HG02759 (cell line): ENCODE measurements at regions not wholly inside any gene's neighbourhood (a gene's known extent, or its start where the extent isn't known, plus 50 kb on each side); places are given as distances from the start of the nearest gene placed in this dataset.
"Not testable (repeated sequence)": the region's sequence is repeated elsewhere in the genome, so short reads cannot be mapped to it uniquely, and the experiment has no call there.

Source experiments
- ATAC-seq: cut with Tn5 transposase; IDR thresholded peaks from one replicate; pipeline ENCODE4 v1.9.1; 2021; ENCODE audit warnings: mild to moderate bottlenecking, moderate library complexity; ENCODE audit not compliant: unreplicated experiment

- no peak for ATAC-seq
Observed at GRCh38 chr2:146579147-146579930, 1265.5 kb upstream of the ACVR2A start.

- no peak for ATAC-seq
Observed at GRCh38 chr2:146576339-146577111, 1268.3 kb upstream of the ACVR2A start.

DNA sequence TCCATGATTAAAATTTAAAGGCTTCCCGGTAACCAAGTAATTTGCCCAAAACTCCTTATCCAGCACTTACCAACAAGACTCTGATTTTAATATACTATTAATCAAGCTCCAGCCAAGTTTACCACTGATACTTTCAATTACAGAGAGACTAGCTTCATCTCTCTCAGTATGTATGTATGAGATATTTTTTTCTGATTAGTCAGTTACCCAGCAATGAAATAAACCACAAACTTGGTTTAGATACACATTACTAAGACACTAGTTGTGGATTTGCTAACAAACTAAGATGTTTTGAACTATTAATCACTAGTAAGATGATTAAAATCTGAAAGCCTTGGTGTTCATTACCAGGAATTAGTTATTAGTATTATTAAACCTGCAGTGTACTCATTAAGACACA lies 1272.2 kb upstream of the ACVR2A start:
- ATAC-seq: no peak

DNA sequence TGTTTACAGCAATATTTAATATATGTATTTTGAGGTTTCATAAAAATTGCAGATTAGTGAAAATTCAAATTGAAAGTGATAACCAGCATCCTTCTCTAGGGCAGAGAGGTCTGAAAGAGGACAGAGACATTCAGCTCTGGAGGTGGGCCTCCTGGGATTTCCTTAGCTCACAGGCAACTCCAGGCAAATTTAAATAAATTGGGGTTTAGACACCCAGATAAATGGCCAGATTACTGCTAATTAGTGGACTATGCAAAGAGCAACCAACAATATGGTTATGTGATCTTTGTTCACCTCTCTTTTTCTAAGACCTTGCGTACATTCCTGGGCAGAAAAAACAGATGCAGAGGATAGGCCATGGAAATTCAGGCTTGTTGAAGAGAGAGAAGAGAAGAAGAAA lies 1282.8 kb upstream of the ACVR2A start:
- ATAC-seq: no peak

DNA sequence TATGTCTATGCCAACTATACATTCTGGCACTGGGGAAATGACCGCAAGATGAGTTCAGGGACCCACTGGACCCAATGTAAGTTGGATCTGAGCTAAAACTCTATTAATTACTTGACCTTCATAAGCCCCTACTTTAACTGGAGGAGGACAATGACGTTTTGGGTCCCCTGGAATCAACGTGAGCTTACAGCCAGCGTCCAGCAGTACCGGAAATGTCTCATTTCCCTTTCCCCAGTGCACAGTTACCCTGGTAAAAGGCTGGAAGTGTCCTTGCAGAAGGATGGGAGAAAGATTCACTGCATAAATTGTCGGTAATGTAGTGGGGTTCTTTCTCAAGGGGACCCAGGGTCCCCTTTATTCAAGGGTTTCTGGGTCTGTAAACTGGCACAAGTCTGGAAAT lies 1297.6 kb upstream of the ACVR2A start:
- no peak for ATAC-seq

GRCh38 chr2:146544701-146545100 lies 1300.1 kb upstream of the ACVR2A start:
- ATAC-seq: no peak

GRCh38 chr2:146541896-146542295 lies 1302.9 kb upstream of the ACVR2A start:
- ATAC-seq: no peak

DNA sequence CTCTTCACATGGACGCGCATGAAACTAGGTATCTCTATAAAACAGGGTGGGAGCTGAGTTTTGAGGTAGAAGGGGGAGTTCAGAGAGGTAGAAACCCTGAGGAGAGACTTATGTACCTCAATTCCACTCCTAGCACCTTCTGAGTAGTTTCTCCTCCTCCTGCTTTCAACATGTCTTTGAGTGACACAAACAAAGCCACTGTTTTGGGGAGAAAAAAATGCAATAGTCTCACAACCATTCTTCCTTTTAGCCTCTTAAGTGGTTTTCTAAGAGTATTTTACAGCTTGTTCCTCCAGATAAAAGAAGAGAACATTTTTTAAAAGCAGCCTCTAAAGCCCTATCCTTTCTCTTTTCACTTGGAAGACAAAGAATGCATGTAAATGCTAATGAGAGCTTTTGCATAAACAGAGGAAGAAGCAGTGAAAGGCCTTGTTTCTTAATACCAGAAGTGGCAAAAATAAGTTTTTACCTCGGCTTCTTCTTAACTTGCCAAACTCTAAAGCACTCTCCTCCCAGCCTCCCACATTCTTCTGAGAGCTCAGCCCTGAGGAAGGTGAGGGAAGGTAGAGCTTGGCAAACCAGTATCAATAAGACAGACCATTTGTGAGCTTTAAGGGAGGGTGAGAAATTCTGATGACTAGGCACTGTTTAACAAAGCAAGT lies 1304.4 kb upstream of the ACVR2A start:
- no peak for ATAC-seq

GRCh38 chr2:146539739-146540138 lies 1305.1 kb upstream of the ACVR2A start:
- ATAC-seq: not testable (repeated sequence)

DNA sequence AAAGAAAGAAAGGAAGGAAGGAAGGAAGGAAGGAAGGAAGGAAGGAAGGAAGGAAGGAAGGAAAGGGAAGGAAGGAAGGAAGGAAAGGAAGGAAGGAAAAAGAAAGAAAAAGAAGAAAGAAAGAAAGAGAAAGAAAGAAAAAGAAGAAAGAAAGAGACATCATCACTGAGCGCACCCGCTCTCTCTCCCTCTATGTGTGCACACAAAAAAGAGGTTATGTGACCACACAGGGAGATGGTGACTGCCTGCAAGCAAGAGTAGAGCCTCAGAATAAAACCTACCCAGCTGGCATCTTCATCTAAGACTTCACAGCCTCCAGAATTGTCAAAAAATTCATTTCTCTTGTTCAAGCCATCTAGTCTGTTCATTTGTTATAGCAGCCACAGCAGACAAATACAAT lies 1307.4 kb upstream of the ACVR2A start:
- no peak for ATAC-seq

DNA sequence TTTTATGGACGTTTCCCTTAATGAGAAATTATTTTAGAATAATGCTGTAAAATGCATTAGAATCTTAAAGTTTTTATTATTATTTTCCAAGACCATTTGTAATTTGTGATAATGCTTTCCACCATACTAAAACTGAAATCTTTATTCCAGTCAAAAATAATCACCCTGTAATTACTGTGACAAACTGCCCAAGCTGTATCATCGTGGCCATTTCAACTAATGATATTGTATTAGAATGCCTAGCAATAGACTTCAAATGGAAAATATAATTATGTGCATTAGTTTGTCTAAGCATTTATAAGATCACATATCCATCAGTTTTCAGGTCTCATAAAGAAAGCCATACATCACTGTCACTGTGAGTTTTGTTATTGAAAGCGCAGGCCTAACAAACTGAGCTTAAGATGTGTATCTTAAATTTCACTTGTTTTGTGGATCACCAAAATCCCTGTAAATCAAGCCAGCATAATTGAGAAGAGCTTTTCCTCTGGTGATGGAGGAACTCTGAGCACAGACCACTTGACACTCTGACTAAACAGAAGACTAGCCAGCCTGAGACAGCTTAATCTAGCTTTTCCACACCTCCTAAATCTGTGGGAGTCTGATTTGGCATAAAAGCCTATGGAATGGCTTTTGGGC lies 1312.2 kb upstream of the ACVR2A start:
- no peak for ATAC-seq

- no peak for ATAC-seq
Observed at GRCh38 chr2:146532009-146532408, 1312.8 kb upstream of the ACVR2A start.

- no peak for ATAC-seq
Observed at GRCh38 chr2:146530886-146531285, 1313.9 kb upstream of the ACVR2A start.

DNA sequence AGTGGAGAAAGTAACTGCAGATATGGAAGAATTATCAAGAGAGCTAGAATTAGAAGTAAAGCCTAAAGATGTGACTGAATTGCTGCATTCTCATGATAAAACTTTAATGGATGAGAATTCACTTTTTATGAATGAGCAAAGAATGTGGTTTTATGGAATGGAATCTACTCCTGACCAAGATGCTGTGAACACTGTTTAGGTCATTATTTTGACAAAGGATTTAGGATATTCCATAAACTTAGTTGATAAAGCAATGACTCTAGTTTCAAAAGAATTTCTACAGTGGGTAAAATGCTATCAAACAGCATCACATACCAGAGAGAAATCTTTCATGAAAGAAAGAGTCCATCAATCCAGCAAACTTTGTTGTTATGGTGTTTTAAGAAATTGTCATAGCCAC lies 1317.7 kb upstream of the ACVR2A start:
- ATAC-seq: no peak

- ATAC-seq: no peak
Observed at GRCh38 chr2:146523196-146523595, 1321.6 kb upstream of the ACVR2A start.

DNA sequence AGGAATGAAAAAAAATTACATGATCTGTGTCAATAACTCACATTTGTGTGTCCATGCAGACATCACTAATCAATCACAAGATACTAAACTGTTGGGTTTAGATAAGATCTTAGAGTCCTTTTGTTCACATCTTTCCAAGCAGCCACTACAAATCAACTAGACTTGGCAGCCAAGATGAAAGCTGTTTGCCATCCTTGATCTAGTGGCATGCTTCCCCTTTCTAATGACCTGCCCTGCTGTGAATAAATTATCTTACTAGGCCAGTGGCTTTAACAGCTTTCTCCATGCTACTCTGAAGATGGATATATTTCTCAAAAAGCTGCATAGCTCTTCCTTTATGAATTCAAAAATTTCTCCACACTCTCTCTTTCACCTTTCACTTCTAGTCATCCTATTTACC lies 1338.0 kb upstream of the ACVR2A start:
- no peak for ATAC-seq

- ATAC-seq: no peak
Observed at GRCh38 chr2:146503366-146503765, 1341.5 kb upstream of the ACVR2A start.

- no peak for ATAC-seq
Observed at GRCh38 chr2:146496248-146496647, 1348.6 kb upstream of the ACVR2A start.

DNA sequence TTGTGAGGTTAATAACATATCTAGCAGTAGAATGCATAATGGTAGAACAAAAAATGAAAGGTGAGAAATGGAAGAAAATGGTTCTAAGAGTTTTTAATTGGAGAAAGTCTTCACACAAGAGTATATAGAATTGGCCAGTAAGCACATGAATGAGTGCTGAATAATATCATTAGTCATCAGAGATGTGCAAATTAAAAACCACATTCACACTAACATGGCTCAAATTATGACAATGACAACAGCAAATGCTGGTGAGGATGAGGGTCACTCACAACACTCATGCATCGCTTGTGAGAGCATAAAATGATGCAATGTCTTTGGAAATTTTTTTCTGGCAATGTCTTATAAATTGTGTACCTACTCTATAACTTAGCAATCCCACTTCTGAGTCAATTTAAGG lies 1355.4 kb upstream of the ACVR2A start:
- no peak for ATAC-seq

DNA sequence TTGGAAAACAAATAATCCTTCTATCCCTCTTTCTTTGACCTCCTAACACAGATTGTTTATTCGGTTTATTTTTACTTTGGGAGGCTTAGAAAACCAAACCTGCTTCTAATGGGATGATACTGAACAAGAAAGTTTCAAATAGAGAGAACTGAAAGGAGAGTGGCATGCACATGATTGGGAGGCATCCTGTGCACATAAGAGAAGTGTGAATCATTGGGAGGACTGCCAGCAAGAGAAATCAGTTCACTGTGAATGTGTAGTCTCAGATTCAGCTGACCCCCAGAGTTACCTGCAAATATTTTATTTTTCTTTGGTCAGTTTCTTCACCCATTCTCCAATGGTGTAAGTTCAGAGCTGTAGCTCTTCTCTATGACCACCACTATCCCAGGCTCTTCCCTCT lies 1363.2 kb upstream of the ACVR2A start:
- ATAC-seq: no peak

- no peak for ATAC-seq
Observed at GRCh38 chr2:146477383-146477782, 1367.4 kb upstream of the ACVR2A start.
